Fibroblast of mammary gland (primary cell): ENCODE measurements at regions not wholly inside any gene's neighbourhood (a gene's known extent, or its start where the extent isn't known, plus 50 kb on each side); places are given as distances from the start of the nearest gene placed in this dataset.

Experiments used
- DNase-seq: peaks from one replicate; pipeline ENCODE4 v3.0.0-alpha.2; 2010; ENCODE audit warnings: low read depth
- H3K4me3 ChIP-seq: 2 replicates; pipeline ENCODE4 v1.5.1; 2011; ENCODE audit warnings: low read depth, mild to moderate bottlenecking, low read length, moderate library complexity; ENCODE audit not compliant: control insufficient read depth
- TF ChIP-seq, protein P1 (sequence below): conservative IDR thresholded peaks from 2 replicates; pipeline ENCODE4 v1.5.1; 2011; ENCODE audit warnings: low read depth, low read length, inconsistent platforms; ENCODE audit not compliant: control insufficient read depth, insufficient read depth

- no peak for DNase-seq
- H3K4me3 ChIP-seq: no peak overlapping the region
- TF ChIP-seq, protein P1, sequence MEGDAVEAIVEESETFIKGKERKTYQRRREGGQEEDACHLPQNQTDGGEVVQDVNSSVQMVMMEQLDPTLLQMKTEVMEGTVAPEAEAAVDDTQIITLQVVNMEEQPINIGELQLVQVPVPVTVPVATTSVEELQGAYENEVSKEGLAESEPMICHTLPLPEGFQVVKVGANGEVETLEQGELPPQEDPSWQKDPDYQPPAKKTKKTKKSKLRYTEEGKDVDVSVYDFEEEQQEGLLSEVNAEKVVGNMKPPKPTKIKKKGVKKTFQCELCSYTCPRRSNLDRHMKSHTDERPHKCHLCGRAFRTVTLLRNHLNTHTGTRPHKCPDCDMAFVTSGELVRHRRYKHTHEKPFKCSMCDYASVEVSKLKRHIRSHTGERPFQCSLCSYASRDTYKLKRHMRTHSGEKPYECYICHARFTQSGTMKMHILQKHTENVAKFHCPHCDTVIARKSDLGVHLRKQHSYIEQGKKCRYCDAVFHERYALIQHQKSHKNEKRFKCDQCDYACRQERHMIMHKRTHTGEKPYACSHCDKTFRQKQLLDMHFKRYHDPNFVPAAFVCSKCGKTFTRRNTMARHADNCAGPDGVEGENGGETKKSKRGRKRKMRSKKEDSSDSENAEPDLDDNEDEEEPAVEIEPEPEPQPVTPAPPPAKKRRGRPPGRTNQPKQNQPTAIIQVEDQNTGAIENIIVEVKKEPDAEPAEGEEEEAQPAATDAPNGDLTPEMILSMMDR: no peak
Measured at GRCh38 chr11:120041625-120042024, 96.3 kb downstream of the TRIM29 start.

DNA sequence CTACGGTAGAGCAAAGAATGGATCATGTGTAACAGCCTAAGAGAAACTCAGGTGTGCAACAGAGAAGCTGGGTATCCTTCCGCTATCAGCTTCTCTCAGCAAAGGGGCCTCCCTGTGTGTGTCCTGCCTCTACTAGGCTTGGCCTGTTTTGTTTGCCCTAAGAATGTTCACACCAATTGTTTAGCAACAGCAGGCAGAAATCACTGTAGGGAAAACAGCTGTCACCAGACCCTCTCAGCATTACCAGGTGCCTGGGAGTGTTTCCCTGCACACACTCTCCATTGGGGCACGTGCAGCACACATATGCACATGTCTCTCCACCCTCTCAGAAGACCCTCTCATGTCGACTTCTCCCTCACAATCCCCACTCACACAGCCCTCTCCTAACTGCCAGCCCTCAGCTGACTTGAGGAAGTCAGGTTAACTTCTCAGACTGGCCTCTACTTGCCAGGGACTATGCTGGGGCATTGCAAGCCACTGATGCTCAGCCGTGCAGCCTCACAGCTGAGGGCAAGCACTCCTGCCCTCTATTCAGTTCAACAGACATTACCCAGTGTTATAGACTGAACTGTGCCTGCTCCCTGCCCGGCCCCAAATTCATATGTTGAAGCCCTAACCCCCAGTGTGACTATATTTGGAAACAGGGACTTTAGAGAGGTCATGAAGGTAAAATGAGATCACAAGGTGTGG is 97.6 kb downstream of the TRIM29 start:
- TF ChIP-seq, protein P1: no peak
- DNase-seq: no peak
- H3K4me3 ChIP-seq: no peak overlapping the region

DNA sequence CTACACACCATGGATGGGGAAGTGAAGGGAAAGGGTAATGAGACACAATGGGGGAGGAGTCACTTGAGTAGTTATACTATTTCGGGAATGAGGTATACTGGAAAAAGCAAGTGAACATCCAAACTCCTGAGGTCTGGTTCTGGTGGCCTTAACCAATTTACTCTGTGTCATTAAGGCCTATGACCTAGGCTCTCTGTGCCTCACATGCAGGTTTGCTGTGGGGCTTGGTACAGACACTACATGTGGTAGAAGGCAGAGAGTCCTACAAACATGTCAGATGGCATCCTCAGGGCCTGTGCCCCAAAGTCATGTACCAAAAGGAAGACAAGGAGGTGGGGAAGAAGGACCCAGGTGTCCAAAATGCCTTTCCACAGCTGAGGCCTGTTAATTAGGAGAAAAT is 98.9 kb downstream of the TRIM29 start:
- DNase-seq: no peak
- TF ChIP-seq, protein P1: no peak
- no peak overlapping the region for H3K4me3 ChIP-seq

GRCh38 chr11:120037111-120037510 is 100.8 kb downstream of the TRIM29 start:
- H3K4me3 ChIP-seq: no peak overlapping the region
- TF ChIP-seq, protein P1: no peak
- no peak for DNase-seq

GRCh38 chr11:120035756-120036155 is 102.2 kb downstream of the TRIM29 start:
- TF ChIP-seq, protein P1: no peak
- DNase-seq: no peak

GRCh38 chr11:120034881-120035630 is 102.9 kb downstream of the TRIM29 start:
- DNase-seq: no peak
- TF ChIP-seq, protein P1: no peak

More at GRCh38 chr11:120035756-120036155, 102.2 kb downstream of the TRIM29 start:
- no peak overlapping the region for H3K4me3 ChIP-seq

More at GRCh38 chr11:120034881-120035630, 102.9 kb downstream of the TRIM29 start:
- no peak overlapping the region for H3K4me3 ChIP-seq
